ENCODE measurements at regions not wholly inside any gene's neighbourhood (a gene's known extent, or its start where the extent isn't known, plus 50 kb on each side); places are given as distances from the start of the nearest gene placed in this dataset.

DNA sequence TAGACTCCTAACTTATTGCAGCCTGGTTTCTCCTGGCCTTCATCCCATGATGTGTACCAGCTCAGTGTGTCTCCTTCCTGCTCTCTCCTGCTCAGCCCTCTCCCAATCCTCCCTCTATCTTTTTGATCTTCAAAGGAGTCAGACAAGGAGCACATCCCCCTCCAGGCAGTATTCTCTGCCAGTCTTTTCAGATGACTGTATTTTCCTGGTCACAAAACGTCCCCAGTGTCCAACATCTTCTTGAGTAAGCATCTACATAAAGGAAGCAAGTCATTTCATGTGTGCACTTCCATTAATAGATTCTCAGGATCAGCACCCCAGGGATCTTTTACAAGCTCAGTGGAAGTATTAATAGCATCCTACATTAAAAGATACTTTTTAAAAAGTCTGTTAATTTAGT lies 148.9 kb upstream of the THBS1 start:
- DNase-seq (ENCODE audit: extremely low spot score, insufficient read length, low read depth) (no peak), FAIRE-seq (no peak)

GRCh38 chr15:39432912-39433348 lies 147.9 kb upstream of the THBS1 start:
- no peak for DNase-seq (ENCODE audit: extremely low spot score, insufficient read length, low read depth)
- no peak for FAIRE-seq

DNA sequence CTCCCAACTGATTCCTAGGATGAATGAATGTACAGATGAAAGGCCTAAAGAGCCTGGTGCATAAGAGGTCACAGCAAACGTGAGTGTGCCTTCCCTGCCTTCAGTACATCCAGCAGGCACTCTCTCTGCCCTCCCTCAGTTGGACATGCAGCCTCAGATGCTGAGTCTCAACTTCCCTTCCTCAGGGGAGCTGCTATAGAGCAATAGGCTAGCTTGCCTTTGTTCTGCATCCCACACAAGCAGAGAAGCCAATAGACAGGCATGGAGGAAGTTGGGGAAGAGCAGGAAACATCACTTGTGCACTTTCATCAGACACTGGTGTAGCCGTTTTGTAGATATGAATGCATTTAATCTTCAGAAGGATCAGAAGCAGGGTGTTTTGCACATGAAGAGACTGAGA lies 147.5 kb upstream of the THBS1 start:
- no peak for DNase-seq (ENCODE audit: extremely low spot score, insufficient read length, low read depth)

GRCh38 chr15:39434163-39434562 lies 146.7 kb upstream of the THBS1 start:
- no peak for DNase-seq (ENCODE audit: extremely low spot score, insufficient read length, low read depth)
- no peak for FAIRE-seq

More for the DNA sequence above, 147.5 kb upstream of the THBS1 start:
- FAIRE-seq = no peak

DNA sequence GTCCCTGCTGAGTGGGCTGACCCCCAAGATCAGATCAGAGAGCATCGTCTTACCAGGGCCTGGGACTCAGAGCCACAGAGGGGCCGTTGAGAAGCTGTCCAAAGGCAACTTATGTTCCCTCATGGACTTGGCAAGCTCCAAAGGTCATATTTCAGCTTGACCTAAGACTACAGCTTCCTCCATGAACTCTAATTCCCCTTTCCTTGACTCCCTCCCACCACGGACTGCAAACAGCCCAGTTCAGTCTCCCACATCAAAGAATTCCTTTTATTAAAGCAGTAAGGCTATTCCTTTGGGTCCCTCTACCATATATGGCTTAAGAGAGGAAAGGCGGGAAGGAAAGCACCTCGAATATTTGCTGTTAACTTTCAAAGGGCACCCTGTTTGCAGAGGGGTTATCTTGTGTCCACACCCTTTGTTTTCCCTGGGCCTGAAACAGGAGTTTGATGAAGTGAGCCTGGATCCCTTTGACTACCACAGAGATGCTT lies 146.1 kb upstream of the THBS1 start:
- FAIRE-seq (no peak), DNase-seq (ENCODE audit: extremely low spot score, insufficient read length, low read depth) (no peak)

DNA sequence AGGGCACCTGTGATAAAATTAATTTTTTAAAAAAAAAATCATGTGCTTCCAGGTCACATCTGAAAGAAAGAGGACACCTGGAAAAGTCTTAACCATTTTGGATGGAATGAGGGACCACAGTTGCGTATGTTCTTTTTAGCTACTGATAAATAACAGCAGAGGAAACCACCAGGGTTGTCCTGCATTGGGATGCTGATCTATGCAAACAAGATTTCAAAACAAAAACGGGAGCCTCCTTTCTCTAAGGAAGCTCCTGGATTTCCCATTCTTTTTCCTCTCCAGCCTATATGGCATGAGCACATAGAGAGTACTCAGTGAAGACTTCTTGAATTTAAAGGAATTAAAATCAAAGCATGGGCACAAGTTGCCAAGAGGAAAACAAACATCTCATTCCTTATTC lies 145.6 kb upstream of the THBS1 start:
- FAIRE-seq (no peak), DNase-seq (ENCODE audit: extremely low spot score, insufficient read length, low read depth) (no peak)

DNA sequence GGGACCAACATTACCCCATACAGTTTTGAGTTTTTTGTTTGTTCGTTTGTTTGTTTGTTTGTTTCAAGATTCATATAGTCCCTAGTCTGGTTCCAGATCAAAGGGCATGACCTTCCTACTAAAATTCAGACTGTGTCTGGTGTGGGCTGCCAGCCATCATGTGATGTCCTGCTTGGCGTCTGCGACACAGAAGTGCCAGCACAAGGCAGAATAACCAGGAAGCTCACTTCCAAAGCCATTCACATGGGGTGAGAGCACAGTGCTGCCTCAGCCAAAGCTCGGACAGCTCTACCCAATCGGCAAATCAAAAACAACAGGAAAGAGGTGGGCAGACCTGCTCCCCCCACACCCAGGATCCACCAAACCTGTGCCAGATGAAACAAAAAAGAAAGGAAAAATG lies 142.6 kb upstream of the THBS1 start:
- no peak for DNase-seq (ENCODE audit: extremely low spot score, insufficient read length, low read depth)
- FAIRE-seq = no peak

GRCh38 chr15:39438799-39439592 lies 141.9 kb upstream of the THBS1 start:
- no peak for DNase-seq (ENCODE audit: extremely low spot score, insufficient read length, low read depth)
- FAIRE-seq = no peak

DNA sequence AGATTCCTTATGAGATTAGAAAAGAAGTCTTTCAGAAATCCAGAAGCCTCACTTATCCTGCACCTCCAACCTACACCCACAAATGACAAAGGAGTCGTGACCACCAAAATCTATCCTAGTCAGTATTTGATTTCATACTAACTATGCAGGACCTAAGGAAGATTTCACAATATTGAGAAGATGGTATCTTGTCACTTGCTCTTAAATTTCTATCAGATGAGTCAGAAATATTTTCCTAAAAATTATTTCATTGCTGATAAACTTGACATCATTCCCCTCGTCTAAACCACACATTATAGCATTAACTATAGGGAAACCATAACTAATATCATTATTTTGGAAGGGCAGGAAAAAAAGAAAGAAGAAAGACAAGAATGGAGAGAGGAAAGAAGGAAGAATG lies 138.0 kb upstream of the THBS1 start:
- FAIRE-seq = no peak
- DNase-seq (ENCODE audit: extremely low spot score, insufficient read length, low read depth) = no peak

GRCh38 chr15:39443659-39444219 lies 137.1 kb upstream of the THBS1 start:
- DNase-seq (ENCODE audit: extremely low spot score, insufficient read length, low read depth) = no peak
- FAIRE-seq = no peak

DNA sequence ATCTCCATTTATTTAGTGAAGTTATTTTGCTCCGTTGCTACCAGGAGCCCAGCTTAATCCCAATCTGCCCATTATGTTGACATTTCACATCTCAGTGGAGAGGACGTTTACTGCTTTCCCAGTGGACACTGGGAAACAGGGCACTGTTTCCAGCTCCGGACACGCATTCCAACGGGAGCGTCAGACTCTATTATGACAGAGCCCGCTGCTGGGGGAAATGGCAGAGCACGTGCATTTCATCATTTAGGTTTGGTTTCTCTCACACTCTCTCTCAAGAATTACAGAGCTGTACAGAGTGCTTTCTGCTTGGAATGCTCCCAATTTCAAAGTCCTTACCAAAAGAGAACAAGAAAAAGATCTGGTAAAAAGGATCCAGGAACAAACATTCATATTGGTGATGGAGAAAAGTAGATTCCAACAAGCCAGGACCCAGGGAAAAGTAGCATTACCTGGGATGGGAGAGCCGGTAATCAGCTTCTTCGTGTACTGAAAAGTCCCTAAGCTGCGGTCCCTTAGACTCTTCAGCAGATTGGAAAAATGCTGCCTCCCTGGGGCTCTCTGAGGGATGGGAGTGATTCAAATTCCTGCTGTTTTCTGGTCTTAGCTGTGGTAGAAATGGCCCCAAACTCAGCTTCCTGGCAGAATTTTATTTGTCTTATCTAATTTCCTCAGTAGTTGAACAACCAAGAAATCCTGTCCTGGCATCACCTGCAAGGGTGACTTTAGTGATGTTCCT lies 136.0 kb upstream of the THBS1 start:
- FAIRE-seq (no peak), DNase-seq (ENCODE audit: extremely low spot score, insufficient read length, low read depth) (no peak)

- FAIRE-seq (no peak), DNase-seq (ENCODE audit: extremely low spot score, insufficient read length, low read depth) (no peak)
Measured at GRCh38 chr15:39445931-39446330, 134.9 kb upstream of the THBS1 start.

- FAIRE-seq (no peak), DNase-seq (ENCODE audit: extremely low spot score, insufficient read length, low read depth) (no peak)
Measured at GRCh38 chr15:39447346-39447745, 133.5 kb upstream of the THBS1 start.

DNA sequence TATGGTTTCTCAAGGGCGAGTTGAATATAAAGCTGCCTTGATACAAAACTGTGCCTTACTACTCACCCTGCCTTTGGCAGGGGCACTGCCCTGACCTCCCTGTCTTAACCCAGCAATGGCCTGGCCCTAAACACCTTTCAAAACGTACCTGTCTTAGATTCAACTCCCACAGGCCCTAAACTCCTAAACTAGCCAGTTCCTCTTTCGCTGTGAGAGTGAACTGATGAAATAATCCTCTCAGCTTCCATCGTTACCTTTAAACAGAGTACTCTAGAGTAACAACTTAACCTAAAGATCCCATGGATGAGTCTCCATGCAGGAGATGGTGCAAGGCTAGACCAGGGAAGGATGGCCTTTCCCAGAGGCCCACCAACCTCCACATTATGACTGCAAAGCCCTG lies 133.0 kb upstream of the THBS1 start:
- FAIRE-seq (no peak), DNase-seq (ENCODE audit: extremely low spot score, insufficient read length, low read depth) (no peak)

DNA sequence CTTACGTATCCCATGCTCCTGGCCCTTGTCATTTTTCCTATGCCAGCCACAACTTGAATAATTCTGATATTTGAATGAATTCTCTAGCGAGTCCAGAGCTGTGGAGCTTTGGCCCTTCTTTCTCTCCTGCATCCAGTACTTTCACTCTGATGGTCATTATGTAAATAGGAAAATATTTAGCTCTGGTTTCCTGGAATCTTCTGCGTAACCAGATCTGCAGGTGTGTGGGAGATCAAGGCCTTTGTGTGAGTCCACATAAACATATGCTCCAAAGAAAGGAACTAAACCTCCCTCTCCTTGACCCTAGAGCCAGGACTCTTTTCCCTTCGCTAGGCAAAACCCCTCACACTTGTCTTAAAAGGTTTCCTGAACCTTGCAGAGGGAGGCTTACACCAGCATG lies 132.5 kb upstream of the THBS1 start:
- no peak for DNase-seq (ENCODE audit: extremely low spot score, insufficient read length, low read depth)
- FAIRE-seq = no peak

DNA sequence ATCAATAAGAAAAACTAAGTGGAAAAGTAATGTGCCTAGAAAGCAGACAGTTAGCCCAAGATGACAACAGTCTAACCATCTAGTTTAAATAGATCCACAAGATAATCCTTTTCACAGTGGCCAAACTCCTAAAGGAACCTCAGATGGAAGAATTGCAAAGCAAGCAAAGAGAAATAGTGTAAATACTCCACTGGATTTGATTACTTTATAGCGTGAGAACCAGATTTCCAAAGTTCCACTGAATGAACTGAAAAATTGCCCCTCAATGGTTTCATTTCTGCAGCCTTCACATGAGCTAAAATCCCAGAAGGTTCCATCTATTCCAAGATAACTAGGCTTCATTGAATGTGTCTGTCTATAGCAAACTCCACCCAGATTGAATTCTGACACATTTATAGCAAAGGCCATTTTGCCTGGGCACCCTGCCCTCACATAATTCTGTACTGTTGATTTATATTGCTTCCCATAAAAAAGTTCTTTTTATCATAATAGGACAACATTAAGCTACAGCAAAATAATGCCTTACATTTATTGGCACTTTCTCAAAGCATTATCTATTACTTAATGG lies 129.7 kb upstream of the THBS1 start:
- DNase-seq (ENCODE audit: extremely low spot score, insufficient read length, low read depth) = no peak
- FAIRE-seq = no peak

- FAIRE-seq = no peak
- no peak for DNase-seq (ENCODE audit: extremely low spot score, insufficient read length, low read depth)
Measured at GRCh38 chr15:39451871-39452270, 129.0 kb upstream of the THBS1 start.

DNA sequence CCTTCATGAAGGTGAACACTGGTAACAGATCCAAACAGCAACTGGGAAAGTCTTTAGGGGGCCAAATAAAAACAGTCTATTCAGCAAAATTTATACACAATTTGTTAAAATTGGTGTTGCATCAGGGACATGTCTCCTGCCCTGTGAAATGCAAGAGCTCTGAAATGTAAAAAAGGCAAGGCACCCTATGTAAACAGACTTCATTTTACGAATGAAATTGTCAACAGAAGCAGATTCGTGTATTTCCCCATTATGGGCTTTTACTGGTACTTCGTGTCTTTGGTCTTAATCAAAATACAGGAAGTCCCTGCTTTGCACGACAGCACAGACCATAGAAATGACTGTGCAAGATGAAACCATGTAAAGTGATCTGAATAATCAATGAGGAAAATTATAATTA lies 127.3 kb upstream of the THBS1 start:
- DNase-seq (ENCODE audit: extremely low spot score, insufficient read length, low read depth) (peak; percentile 14), FAIRE-seq (peak; percentile 64)

DNA sequence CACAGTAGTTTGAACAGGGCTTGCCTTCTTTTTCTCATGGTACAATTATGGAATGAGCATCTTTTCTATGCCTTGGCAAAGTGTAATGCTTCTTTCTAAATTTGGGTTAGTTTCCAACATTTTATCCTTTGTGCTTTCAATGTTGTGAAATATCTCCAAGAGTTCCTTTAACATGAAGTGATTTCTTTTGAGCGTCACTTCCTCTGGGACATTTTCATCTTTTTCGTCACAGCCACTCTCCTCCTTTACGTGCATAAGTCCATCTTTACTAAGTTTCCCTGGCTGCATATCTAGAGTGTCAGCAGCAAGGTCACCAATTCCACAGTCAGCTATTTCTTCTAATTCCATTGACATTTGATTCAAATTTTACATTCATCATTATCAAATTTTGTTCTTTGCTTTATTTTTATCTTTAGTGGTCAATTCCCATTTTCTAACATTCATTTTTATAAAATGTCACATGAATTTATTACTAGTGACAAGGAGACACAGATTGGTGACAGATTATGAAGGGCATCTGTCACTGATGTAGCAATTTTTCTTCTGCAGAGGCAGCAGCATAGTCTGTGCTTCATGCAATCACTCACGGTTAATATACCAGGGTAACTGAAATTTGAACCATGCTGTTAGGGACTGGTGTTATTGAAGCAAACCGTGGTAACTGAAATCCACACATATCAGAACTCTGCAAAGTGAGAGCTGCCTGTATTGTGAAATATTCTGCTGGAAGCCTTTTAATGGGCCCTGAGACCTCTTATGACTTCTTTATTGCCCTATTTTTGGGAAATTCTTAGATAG lies 126.5 kb upstream of the THBS1 start:
- FAIRE-seq = no peak
- DNase-seq (ENCODE audit: extremely low spot score, insufficient read length, low read depth) = no peak

- FAIRE-seq = no peak
Measured at GRCh38 chr15:39455471-39455991, 125.3 kb upstream of the THBS1 start.

More at GRCh38 chr15:39455471-39455991, 125.3 kb upstream of the THBS1 start:
- no peak for DNase-seq (ENCODE audit: extremely low spot score, insufficient read length, low read depth)

All from GM18507 (cell line).